ENCODE measurements at regions not wholly inside any gene's neighbourhood (a gene's known extent, or its start where the extent isn't known, plus 50 kb on each side); places are given as distances from the start of the nearest gene placed in this dataset.
"Not testable (repeated sequence)": the region's sequence is repeated elsewhere in the genome, so short reads cannot be mapped to it uniquely, and the experiment has no call there.

- Histone ChIP-seq H3K9me3 (ENCODE audit: control insufficient read depth in 1 of 2, low read length in 2 of 2) (no peaks in the 10 kb centered on the region), H3K4me3 (ENCODE audit: low read depth in 1 of 2, low read length in 2 of 2) (no peak overlapping the region), H3K36me3 (ENCODE audit: control insufficient read depth in 1 of 2, insufficient read depth in 2 of 2, low read length in 2 of 2) (no peaks in the 10 kb centered on the region), H3K27me3 (ENCODE audit: low read depth, low read length) (no peaks in the 10 kb centered on the region), H3K27ac (ENCODE audit: low read length) (no peak overlapping the region), H3K4me1 (ENCODE audit: control insufficient read depth in 1 of 2, insufficient read depth in 2 of 2, low read length in 2 of 2) (no peaks in the 10 kb centered on the region)
Observed at GRCh38 chr7:106452031-106452851, 167.5 kb upstream of the NAMPT start.

GRCh38 chr7:106451171-106451570 is 166.4 kb upstream of the NAMPT start:
- no peaks in the 10 kb centered on the region for H3K27me3 ChIP-seq (ENCODE audit: low read depth, low read length)
- H3K4me3 ChIP-seq (ENCODE audit: low read depth in 1 of 2, low read length in 2 of 2): no peak overlapping the region
- H3K4me1 ChIP-seq (ENCODE audit: control insufficient read depth in 1 of 2, insufficient read depth in 2 of 2, low read length in 2 of 2): no peaks in the 10 kb centered on the region
- no peak overlapping the region for H3K27ac ChIP-seq (ENCODE audit: low read length)
- no peaks in the 10 kb centered on the region for H3K9me3 ChIP-seq (ENCODE audit: control insufficient read depth in 1 of 2, low read length in 2 of 2)
- no peaks in the 10 kb centered on the region for H3K36me3 ChIP-seq (ENCODE audit: control insufficient read depth in 1 of 2, insufficient read depth in 2 of 2, low read length in 2 of 2)

GRCh38 chr7:106450716-106451115 is 165.9 kb upstream of the NAMPT start:
- no peaks in the 10 kb centered on the region for H3K9me3 ChIP-seq (ENCODE audit: control insufficient read depth in 1 of 2, low read length in 2 of 2)
- no peak overlapping the region for H3K27ac ChIP-seq (ENCODE audit: low read length)
- no peak overlapping the region for H3K4me3 ChIP-seq (ENCODE audit: low read depth in 1 of 2, low read length in 2 of 2)
- no peaks in the 10 kb centered on the region for H3K4me1 ChIP-seq (ENCODE audit: control insufficient read depth in 1 of 2, insufficient read depth in 2 of 2, low read length in 2 of 2)
- no peaks in the 10 kb centered on the region for H3K36me3 ChIP-seq (ENCODE audit: control insufficient read depth in 1 of 2, insufficient read depth in 2 of 2, low read length in 2 of 2)
- H3K27me3 ChIP-seq (ENCODE audit: low read depth, low read length): no peaks in the 10 kb centered on the region

- no peak overlapping the region for H3K27ac ChIP-seq (ENCODE audit: low read length)
- H3K4me1 ChIP-seq (ENCODE audit: control insufficient read depth in 1 of 2, insufficient read depth in 2 of 2, low read length in 2 of 2): no peaks in the 10 kb centered on the region
- no peak overlapping the region for H3K4me3 ChIP-seq (ENCODE audit: low read depth in 1 of 2, low read length in 2 of 2)
- H3K9me3 ChIP-seq (ENCODE audit: control insufficient read depth in 1 of 2, low read length in 2 of 2): no peaks in the 10 kb centered on the region
- no peaks in the 10 kb centered on the region for H3K36me3 ChIP-seq (ENCODE audit: control insufficient read depth in 1 of 2, insufficient read depth in 2 of 2, low read length in 2 of 2)
- no peaks in the 10 kb centered on the region for H3K27me3 ChIP-seq (ENCODE audit: low read depth, low read length)
Observed at GRCh38 chr7:106448992-106449859, 164.4 kb upstream of the NAMPT start.

- Histone ChIP-seq H3K9me3 (ENCODE audit: control insufficient read depth in 1 of 2, low read length in 2 of 2) (no peaks in the 10 kb centered on the region), H3K4me3 (ENCODE audit: low read depth in 1 of 2, low read length in 2 of 2) (no peak overlapping the region), H3K27ac (ENCODE audit: low read length) (no peak overlapping the region), H3K36me3 (ENCODE audit: control insufficient read depth in 1 of 2, insufficient read depth in 2 of 2, low read length in 2 of 2) (no peaks in the 10 kb centered on the region), H3K4me1 (ENCODE audit: control insufficient read depth in 1 of 2, insufficient read depth in 2 of 2, low read length in 2 of 2) (no peaks in the 10 kb centered on the region), H3K27me3 (ENCODE audit: low read depth, low read length) (no peaks in the 10 kb centered on the region)
Observed at GRCh38 chr7:106448346-106448991, 163.7 kb upstream of the NAMPT start.

GRCh38 chr7:106447318-106447847 is 162.6 kb upstream of the NAMPT start:
- H3K4me1 ChIP-seq (ENCODE audit: control insufficient read depth in 1 of 2, insufficient read depth in 2 of 2, low read length in 2 of 2): no peaks in the 10 kb centered on the region
- no peaks in the 10 kb centered on the region for H3K36me3 ChIP-seq (ENCODE audit: control insufficient read depth in 1 of 2, insufficient read depth in 2 of 2, low read length in 2 of 2)
- H3K27me3 ChIP-seq (ENCODE audit: low read depth, low read length): no peaks in the 10 kb centered on the region
- no peak overlapping the region for H3K27ac ChIP-seq (ENCODE audit: low read length)
- H3K4me3 ChIP-seq (ENCODE audit: low read depth in 1 of 2, low read length in 2 of 2): no peak overlapping the region
- no peaks in the 10 kb centered on the region for H3K9me3 ChIP-seq (ENCODE audit: control insufficient read depth in 1 of 2, low read length in 2 of 2)

GRCh38 chr7:106445366-106445765 is 160.6 kb upstream of the NAMPT start:
- H3K9me3 ChIP-seq (ENCODE audit: control insufficient read depth in 1 of 2, low read length in 2 of 2); H3K27me3 ChIP-seq (ENCODE audit: low read depth, low read length); H3K27ac ChIP-seq (ENCODE audit: low read length); H3K4me1 ChIP-seq (ENCODE audit: control insufficient read depth in 1 of 2, insufficient read depth in 2 of 2, low read length in 2 of 2); H3K36me3 ChIP-seq (ENCODE audit: control insufficient read depth in 1 of 2, insufficient read depth in 2 of 2, low read length in 2 of 2); H3K4me3 ChIP-seq (ENCODE audit: low read depth in 1 of 2, low read length in 2 of 2): not testable (repeated sequence)

GRCh38 chr7:106444068-106444655 is 159.4 kb upstream of the NAMPT start:
- no peak overlapping the region for H3K4me3 ChIP-seq (ENCODE audit: low read depth in 1 of 2, low read length in 2 of 2)
- H3K9me3 ChIP-seq (ENCODE audit: control insufficient read depth in 1 of 2, low read length in 2 of 2): no peaks in the 10 kb centered on the region
- no peaks in the 10 kb centered on the region for H3K4me1 ChIP-seq (ENCODE audit: control insufficient read depth in 1 of 2, insufficient read depth in 2 of 2, low read length in 2 of 2)
- no peak overlapping the region for H3K27ac ChIP-seq (ENCODE audit: low read length)
- H3K27me3 ChIP-seq (ENCODE audit: low read depth, low read length): no peaks in the 10 kb centered on the region
- no peaks in the 10 kb centered on the region for H3K36me3 ChIP-seq (ENCODE audit: control insufficient read depth in 1 of 2, insufficient read depth in 2 of 2, low read length in 2 of 2)

GRCh38 chr7:106443156-106443555 is 158.4 kb upstream of the NAMPT start:
- Histone ChIP-seq H3K4me1 (ENCODE audit: control insufficient read depth in 1 of 2, insufficient read depth in 2 of 2, low read length in 2 of 2) (no peaks in the 10 kb centered on the region), H3K4me3 (ENCODE audit: low read depth in 1 of 2, low read length in 2 of 2) (no peak overlapping the region), H3K36me3 (ENCODE audit: control insufficient read depth in 1 of 2, insufficient read depth in 2 of 2, low read length in 2 of 2) (no peaks in the 10 kb centered on the region), H3K27ac (ENCODE audit: low read length) (no peak overlapping the region), H3K9me3 (ENCODE audit: control insufficient read depth in 1 of 2, low read length in 2 of 2) (no peaks in the 10 kb centered on the region), H3K27me3 (ENCODE audit: low read depth, low read length) (no peaks in the 10 kb centered on the region)

- Histone ChIP-seq H3K4me1 (ENCODE audit: control insufficient read depth in 1 of 2, insufficient read depth in 2 of 2, low read length in 2 of 2) (no peaks in the 10 kb centered on the region), H3K4me3 (ENCODE audit: low read depth in 1 of 2, low read length in 2 of 2) (no peak overlapping the region), H3K9me3 (ENCODE audit: control insufficient read depth in 1 of 2, low read length in 2 of 2) (no peaks in the 10 kb centered on the region), H3K27ac (ENCODE audit: low read length) (no peak overlapping the region), H3K27me3 (ENCODE audit: low read depth, low read length) (no peaks in the 10 kb centered on the region), H3K36me3 (ENCODE audit: control insufficient read depth in 1 of 2, insufficient read depth in 2 of 2, low read length in 2 of 2) (no peaks in the 10 kb centered on the region)
Observed at GRCh38 chr7:106442476-106442875, 157.7 kb upstream of the NAMPT start.

- H3K36me3 ChIP-seq (ENCODE audit: control insufficient read depth in 1 of 2, insufficient read depth in 2 of 2, low read length in 2 of 2); H3K9me3 ChIP-seq (ENCODE audit: control insufficient read depth in 1 of 2, low read length in 2 of 2); H3K27me3 ChIP-seq (ENCODE audit: low read depth, low read length): not testable (repeated sequence)
Observed at GRCh38 chr7:106441343-106441742, 156.6 kb upstream of the NAMPT start.

More at GRCh38 chr7:106441343-106441742, 156.6 kb upstream of the NAMPT start:
- not testable (repeated sequence) for H3K4me3 ChIP-seq (ENCODE audit: low read depth in 1 of 2, low read length in 2 of 2); H3K4me1 ChIP-seq (ENCODE audit: control insufficient read depth in 1 of 2, insufficient read depth in 2 of 2, low read length in 2 of 2); H3K27ac ChIP-seq (ENCODE audit: low read length)

Data from muscle layer of duodenum (tissue), 2 donors.